Endothelial cell (in vitro differentiated cells): ENCODE measurements at regions not wholly inside any gene's neighbourhood (a gene's known extent, or its start where the extent isn't known, plus 50 kb on each side); places are given as distances from the start of the nearest gene placed in this dataset.

Experiments used
- DNase-seq: peaks from one replicate; pipeline ENCODE4 v3.0.0; 2021; ENCODE audit warnings: low spot score
- H3K27ac Mint-ChIP-seq: one replicate; pipeline ENCODE4 v1.8.0; 2021; ENCODE audit warnings: mixed read lengths, inconsistent platforms; ENCODE audit not compliant: unreplicated experiment
- H3K27me3 Mint-ChIP-seq: one replicate; pipeline ENCODE4 v1.8.0; 2021; ENCODE audit warnings: mild to moderate bottlenecking, moderate library complexity, mixed read lengths, inconsistent platforms; ENCODE audit not compliant: unreplicated experiment
- H3K36me3 Mint-ChIP-seq: one replicate; pipeline ENCODE4 v1.8.0; 2021; ENCODE audit warnings: mild to moderate bottlenecking, low read depth, mixed read lengths, inconsistent platforms; ENCODE audit not compliant: unreplicated experiment
- H3K4me1 Mint-ChIP-seq: one replicate; pipeline ENCODE4 v1.8.0; 2021; ENCODE audit warnings: mild to moderate bottlenecking, mixed read lengths, inconsistent platforms; ENCODE audit not compliant: unreplicated experiment
- H3K4me3 Mint-ChIP-seq: one replicate; pipeline ENCODE4 v1.8.0; 2021; ENCODE audit warnings: mild to moderate bottlenecking, mixed read lengths, inconsistent platforms; ENCODE audit not compliant: unreplicated experiment
- H3K9me3 Mint-ChIP-seq: one replicate; pipeline ENCODE4 v1.8.0; 2021; ENCODE audit warnings: mixed read lengths, inconsistent platforms; ENCODE audit not compliant: unreplicated experiment
- TF ChIP-seq, protein P1 (sequence below): fragments of 200-600 bp; sonication (generic); IDR thresholded peaks from one replicate; pipeline ENCODE4 v1.5.0; 2021; ENCODE audit warnings: antibody characterized with exemption; ENCODE audit not compliant: unreplicated experiment

- no peak overlapping the region for H3K27ac Mint-ChIP-seq
- H3K27me3 Mint-ChIP-seq: no peaks in the 10 kb centered on the region
- no peaks in the 10 kb centered on the region for H3K36me3 Mint-ChIP-seq
- H3K9me3 Mint-ChIP-seq: no peaks in the 10 kb centered on the region
- H3K4me1 Mint-ChIP-seq: no peaks in the 10 kb centered on the region
- no peak for DNase-seq
- H3K4me3 Mint-ChIP-seq: no peak overlapping the region
- TF ChIP-seq, protein P1, sequence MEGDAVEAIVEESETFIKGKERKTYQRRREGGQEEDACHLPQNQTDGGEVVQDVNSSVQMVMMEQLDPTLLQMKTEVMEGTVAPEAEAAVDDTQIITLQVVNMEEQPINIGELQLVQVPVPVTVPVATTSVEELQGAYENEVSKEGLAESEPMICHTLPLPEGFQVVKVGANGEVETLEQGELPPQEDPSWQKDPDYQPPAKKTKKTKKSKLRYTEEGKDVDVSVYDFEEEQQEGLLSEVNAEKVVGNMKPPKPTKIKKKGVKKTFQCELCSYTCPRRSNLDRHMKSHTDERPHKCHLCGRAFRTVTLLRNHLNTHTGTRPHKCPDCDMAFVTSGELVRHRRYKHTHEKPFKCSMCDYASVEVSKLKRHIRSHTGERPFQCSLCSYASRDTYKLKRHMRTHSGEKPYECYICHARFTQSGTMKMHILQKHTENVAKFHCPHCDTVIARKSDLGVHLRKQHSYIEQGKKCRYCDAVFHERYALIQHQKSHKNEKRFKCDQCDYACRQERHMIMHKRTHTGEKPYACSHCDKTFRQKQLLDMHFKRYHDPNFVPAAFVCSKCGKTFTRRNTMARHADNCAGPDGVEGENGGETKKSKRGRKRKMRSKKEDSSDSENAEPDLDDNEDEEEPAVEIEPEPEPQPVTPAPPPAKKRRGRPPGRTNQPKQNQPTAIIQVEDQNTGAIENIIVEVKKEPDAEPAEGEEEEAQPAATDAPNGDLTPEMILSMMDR: no peak
Measured at GRCh38 chr2:4324531-4324930, 621.2 kb downstream of the DCDC2C start.

DNA sequence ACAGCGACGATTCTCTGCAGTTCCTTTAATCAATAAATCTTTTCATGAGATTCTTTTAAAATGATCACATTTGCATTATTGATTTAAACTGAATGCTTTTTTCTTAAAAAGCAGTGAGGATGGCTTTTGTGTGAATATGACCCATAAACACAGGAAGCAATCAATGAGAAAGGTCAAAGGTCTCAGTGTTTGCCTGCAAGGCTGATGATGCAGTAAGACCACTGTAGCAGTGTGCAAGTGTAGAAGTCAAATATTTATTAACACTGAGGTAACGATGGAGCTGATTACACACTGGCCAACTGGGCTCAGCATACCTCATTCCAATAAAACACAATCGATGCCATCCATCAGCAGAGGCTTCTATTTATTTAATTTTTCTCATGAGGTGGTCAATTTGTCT, 633.5 kb downstream of the DCDC2C start:
- Mint-ChIP-seq H3K4me1 (no peaks in the 10 kb centered on the region), H3K36me3 (peaks cover 7% of the 10 kb centered on the region), H3K9me3 (peaks cover 7% of the 10 kb centered on the region), H3K4me3 (no peak overlapping the region), H3K27ac (no peak overlapping the region), H3K27me3 (no peaks in the 10 kb centered on the region)
- TF ChIP-seq, protein P1: no peak
- DNase-seq: no peak

GRCh38 chr2:4338345-4338744, 635.0 kb downstream of the DCDC2C start:
- no peaks in the 10 kb centered on the region for H3K27me3 Mint-ChIP-seq

GRCh38 chr2:4340536-4340935, 637.2 kb downstream of the DCDC2C start:
- TF ChIP-seq, protein P1: no peak
- Mint-ChIP-seq H3K36me3 (peaks cover 4% of the 10 kb centered on the region), H3K27ac (no peak overlapping the region), H3K9me3 (peaks cover 3% of the 10 kb centered on the region), H3K4me1 (no peaks in the 10 kb centered on the region), H3K27me3 (no peaks in the 10 kb centered on the region), H3K4me3 (no peak overlapping the region)
- DNase-seq: no peak

More at GRCh38 chr2:4338345-4338744, 635.0 kb downstream of the DCDC2C start:
- Mint-ChIP-seq H3K36me3 (peaks cover 7% of the 10 kb centered on the region), H3K9me3 (peaks cover 7% of the 10 kb centered on the region), H3K4me3 (no peak overlapping the region), H3K4me1 (no peaks in the 10 kb centered on the region), H3K27ac (no peak overlapping the region)
- no peak for DNase-seq
- TF ChIP-seq, protein P1: no peak

- no peak overlapping the region for H3K4me3 Mint-ChIP-seq
- no peaks in the 10 kb centered on the region for H3K36me3 Mint-ChIP-seq
- TF ChIP-seq, protein P1: no peak
- H3K9me3 Mint-ChIP-seq: peaks cover 5% of the 10 kb centered on the region
- H3K4me1 Mint-ChIP-seq: no peaks in the 10 kb centered on the region
- no peak for DNase-seq
- no peak overlapping the region for H3K27ac Mint-ChIP-seq
- H3K27me3 Mint-ChIP-seq: peaks cover 1% of the 10 kb centered on the region
Measured at GRCh38 chr2:4346628-4347027, 643.3 kb downstream of the DCDC2C start.
